Fibroblast of pulmonary artery (primary cell): ENCODE measurements at regions not wholly inside any gene's neighbourhood (a gene's known extent, or its start where the extent isn't known, plus 50 kb on each side); places are given as distances from the start of the nearest gene placed in this dataset.

Source experiments
- DNase-seq: peaks from one replicate; pipeline ENCODE4 v3.0.0-alpha.2; 2010; ENCODE audit warnings: low read depth
- H3K4me3 ChIP-seq: replicated peaks from 2 replicates; pipeline ENCODE4 v1.5.1; 2011; ENCODE audit warnings: low read depth, mild to moderate bottlenecking, control low read depth, low read length, moderate library complexity
- TF ChIP-seq, protein P1 (sequence below): IDR thresholded peaks from 2 replicates; pipeline ENCODE4 v1.5.1; 2011; ENCODE audit warnings: mild to moderate bottlenecking, control low read depth, low read length, inconsistent platforms; ENCODE audit errors: missing control alignments

DNA sequence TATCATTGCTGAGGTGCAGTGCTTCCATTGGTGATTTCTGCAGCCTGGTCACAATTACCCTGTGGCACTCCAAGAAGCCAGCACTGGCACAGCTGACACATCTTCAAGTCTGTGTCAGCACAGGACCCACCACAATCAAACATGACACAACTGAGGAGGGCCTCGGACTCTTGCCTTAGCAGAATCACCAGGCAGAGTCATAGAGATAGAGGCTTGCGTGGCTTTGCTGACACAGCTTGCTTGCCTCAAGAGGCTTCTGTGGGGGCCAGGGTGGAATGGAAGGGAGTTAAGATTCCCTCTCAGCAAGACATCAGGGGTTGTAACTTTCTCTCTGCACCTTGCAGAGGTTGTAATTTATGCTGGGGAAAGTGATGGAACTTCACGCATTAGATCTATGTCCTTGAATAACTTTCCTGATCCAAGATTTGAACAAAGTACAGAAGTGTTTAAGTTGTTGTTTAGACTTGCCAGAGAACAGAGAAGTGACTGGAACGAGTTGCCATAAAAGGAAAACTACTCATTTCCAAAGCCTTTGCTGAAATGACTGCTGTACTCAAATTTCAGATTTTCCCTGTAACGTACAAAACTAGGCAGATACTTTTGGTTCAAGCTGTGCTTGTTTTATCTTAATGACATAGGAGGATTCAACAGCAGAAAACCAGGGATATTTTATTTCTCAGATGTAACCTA lies 170.7 kb downstream of the DIPK2A start:
- no peak overlapping the region for H3K4me3 ChIP-seq
- peak; percentile 36 for DNase-seq
- TF ChIP-seq, protein P1, sequence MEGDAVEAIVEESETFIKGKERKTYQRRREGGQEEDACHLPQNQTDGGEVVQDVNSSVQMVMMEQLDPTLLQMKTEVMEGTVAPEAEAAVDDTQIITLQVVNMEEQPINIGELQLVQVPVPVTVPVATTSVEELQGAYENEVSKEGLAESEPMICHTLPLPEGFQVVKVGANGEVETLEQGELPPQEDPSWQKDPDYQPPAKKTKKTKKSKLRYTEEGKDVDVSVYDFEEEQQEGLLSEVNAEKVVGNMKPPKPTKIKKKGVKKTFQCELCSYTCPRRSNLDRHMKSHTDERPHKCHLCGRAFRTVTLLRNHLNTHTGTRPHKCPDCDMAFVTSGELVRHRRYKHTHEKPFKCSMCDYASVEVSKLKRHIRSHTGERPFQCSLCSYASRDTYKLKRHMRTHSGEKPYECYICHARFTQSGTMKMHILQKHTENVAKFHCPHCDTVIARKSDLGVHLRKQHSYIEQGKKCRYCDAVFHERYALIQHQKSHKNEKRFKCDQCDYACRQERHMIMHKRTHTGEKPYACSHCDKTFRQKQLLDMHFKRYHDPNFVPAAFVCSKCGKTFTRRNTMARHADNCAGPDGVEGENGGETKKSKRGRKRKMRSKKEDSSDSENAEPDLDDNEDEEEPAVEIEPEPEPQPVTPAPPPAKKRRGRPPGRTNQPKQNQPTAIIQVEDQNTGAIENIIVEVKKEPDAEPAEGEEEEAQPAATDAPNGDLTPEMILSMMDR = no peak

DNA sequence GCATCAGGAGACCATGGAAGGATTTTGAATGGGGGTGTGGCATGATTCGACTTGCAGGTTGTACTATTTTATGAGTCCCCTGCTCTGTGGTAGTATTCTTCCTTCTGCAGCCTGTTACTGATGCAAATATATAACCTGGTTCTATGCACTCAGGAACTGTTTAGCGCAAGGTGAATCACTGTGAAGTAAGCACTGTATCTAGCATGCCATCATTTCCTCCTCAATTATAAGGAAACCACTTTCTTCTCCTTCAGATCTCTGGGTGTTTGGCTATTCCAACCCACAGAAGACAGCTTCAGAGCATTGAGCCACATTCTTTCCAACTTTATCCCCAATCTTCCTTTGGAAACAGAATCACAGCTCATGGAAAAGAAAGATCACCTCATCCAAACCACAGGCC lies 176.7 kb downstream of the DIPK2A start:
- no peak overlapping the region for H3K4me3 ChIP-seq
- DNase-seq = no peak
- TF ChIP-seq, protein P1 = no peak

DNA sequence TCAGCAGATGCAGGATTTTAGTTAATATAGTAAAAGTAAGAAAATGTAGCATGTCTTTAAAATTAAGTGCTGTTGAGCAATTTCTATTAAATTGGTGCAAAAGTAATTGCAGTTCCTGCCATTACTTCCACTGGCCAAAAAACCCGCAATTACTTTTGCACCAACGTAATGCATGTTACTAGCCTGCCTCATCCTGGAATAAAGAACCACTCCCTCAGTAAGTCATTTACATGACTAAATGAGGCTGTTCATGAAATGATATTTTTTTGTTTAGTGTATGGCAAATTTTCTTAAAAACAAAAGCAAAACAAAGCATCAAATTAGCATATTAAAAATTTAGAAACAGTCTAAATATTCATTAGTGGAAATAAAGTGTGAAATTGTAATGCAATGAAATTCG lies 180.4 kb downstream of the DIPK2A start:
- no peak overlapping the region for H3K4me3 ChIP-seq
- TF ChIP-seq, protein P1 = no peak
- DNase-seq = no peak

GRCh38 chr3:144160627-144161026 lies 189.0 kb downstream of the DIPK2A start:
- DNase-seq = no peak
- H3K4me3 ChIP-seq = no peak overlapping the region
- TF ChIP-seq, protein P1 = no peak

- no peak overlapping the region for H3K4me3 ChIP-seq
- TF ChIP-seq, protein P1 = no peak
- peak; percentile 71 for DNase-seq
Measured at GRCh38 chr3:144162042-144162441, 190.4 kb downstream of the DIPK2A start.

GRCh38 chr3:144164352-144164751 lies 192.7 kb downstream of the DIPK2A start:
- TF ChIP-seq, protein P1 = no peak
- no peak for DNase-seq

DNA sequence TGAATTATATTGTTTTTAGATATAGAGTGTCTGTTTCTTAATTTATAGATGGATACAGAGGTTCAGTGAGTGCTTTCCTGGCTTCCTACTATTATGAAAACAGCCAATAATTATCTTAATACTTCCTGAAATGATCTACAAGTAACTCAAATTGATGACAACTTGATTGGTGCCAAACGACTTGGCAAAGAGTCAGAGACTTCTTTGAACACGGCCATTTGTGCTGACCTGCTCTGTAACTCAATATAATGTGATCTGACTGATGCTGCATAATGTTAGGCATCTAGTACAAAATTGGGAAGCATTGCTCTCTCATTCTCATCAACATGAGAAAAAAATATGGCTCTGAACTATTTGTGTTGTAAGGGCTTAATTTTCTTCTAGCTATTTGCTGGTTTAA lies 193.9 kb downstream of the DIPK2A start:
- TF ChIP-seq, protein P1 = no peak
- no peak for DNase-seq
- no peak overlapping the region for H3K4me3 ChIP-seq

More at GRCh38 chr3:144164352-144164751, 192.7 kb downstream of the DIPK2A start:
- no peak overlapping the region for H3K4me3 ChIP-seq
